Bronchial epithelial cell (primary cell): ENCODE measurements at regions not wholly inside any gene's neighbourhood (a gene's known extent, or its start where the extent isn't known, plus 50 kb on each side); places are given as distances from the start of the nearest gene placed in this dataset.
A peak's percentile ranks its signal among the peaks of the same experiment; 100 is the strongest.

Source experiments
- DNase-seq: peaks from one replicate; pipeline ENCODE4 v3.0.0-alpha.2; 2010; ENCODE audit warnings: low read depth
- FAIRE-seq: peaks from 2 replicates; lab custom pipeline; 2011; peaks lifted over from hg19 to GRCh38; lab: Jason Lieb, UNC
- H3K27me3 ChIP-seq: 2 replicates; pipeline ENCODE4 v1.5.1; 2011; ENCODE audit warnings: low read length; ENCODE audit not compliant: control insufficient read depth, insufficient read depth
- H3K36me3 ChIP-seq: 2 replicates; pipeline ENCODE4 v1.5.1; 2011; ENCODE audit warnings: low read length; ENCODE audit not compliant: control insufficient read depth, insufficient read depth
- H3K4me3 ChIP-seq: 2 replicates; pipeline ENCODE4 v1.5.1; 2011; ENCODE audit warnings: mild to moderate bottlenecking, low read depth, low read length, control low read depth
- CTCF ChIP-seq: IDR thresholded peaks from 2 replicates; pipeline ENCODE4 v1.5.1; 2011; ENCODE audit warnings: mild to moderate bottlenecking, moderate library complexity, low read length, control low read depth, inconsistent platforms; ENCODE audit not compliant: insufficient read depth, severe bottlenecking

DNA sequence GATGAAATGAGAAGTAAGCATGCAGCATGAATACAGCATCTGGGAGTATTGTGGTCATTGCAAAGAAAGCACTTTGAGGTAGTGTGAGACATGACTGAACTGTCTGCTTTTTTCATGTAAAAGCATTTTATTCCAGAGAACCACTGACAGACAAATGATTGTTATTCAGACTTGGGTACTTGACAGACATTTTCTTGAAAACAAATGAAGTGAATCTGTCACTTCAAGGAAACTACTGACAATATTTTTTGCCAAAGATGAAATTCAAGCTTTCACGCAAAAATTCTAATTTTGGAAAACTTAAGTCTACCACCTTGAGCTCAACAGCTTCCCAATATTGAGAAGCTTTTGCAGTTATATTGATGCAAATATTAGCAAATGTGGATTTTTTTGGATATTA, 255.7 kb downstream of the ARL6IP6 start:
- DNase-seq (no peak), FAIRE-seq (no peak)
- Histone ChIP-seq H3K4me3 (no peak overlapping the region), H3K36me3 (no peaks in the 10 kb centered on the region), H3K27me3 (no peaks in the 10 kb centered on the region)
- no peak for TF ChIP-seq CTCF

DNA sequence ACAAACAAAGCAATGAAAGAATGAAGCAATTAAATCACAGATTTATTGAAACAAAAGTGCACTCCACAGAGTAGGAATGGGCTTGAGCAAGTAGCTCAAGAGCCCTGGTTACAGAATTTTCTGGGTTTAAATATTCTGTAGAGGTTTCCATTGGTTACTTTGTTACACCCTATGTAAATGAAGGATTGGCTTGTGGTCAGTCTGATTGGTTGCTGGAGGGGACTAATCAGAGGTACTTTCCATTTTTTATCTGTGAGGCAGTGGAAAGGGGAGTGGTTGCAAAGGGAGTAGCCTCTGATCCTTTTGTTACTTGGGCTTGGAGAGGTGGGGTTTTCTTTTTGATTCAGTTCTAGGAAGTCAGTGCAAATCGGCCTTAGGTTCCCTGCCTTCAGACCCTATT, 253.3 kb downstream of the ARL6IP6 start:
- DNase-seq (no peak), FAIRE-seq (no peak)
- no peaks in the 10 kb centered on the region for H3K36me3 ChIP-seq

GRCh38 chr2:152962446-152962845, 244.0 kb downstream of the ARL6IP6 start:
- FAIRE-seq (peak; percentile 93), DNase-seq (peak; percentile 73)
- H3K27me3 ChIP-seq, result no peaks in the 10 kb centered on the region
- H3K4me3 ChIP-seq, result no peak overlapping the region
- no peak for TF ChIP-seq CTCF
- H3K36me3 ChIP-seq, result no peaks in the 10 kb centered on the region

More for the DNA sequence above, 253.3 kb downstream of the ARL6IP6 start:
- Histone ChIP-seq H3K4me3 (no peak overlapping the region), H3K27me3 (no peaks in the 10 kb centered on the region)
- TF ChIP-seq CTCF, result no peak

DNA sequence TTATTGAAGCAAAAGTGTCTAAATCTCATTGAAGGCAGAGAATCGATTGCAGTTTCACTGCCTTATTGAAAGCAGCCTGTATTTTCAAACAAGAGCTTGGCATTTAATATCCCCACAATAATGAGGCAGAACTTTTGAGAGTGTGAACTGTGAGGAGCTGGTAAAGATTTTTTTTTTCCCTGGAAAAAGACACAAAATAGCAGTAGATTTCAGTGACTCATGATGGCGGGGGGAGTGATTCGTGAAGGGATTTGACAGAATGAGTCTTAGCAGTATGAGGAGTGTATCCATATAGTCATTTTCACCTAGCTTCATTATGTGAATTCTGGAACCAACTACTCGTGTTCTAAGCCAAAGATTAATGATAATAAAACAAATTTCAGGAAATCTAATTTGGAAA, 242.9 kb downstream of the ARL6IP6 start:
- TF ChIP-seq CTCF, result no peak
- Histone ChIP-seq H3K4me3 (no peak overlapping the region), H3K36me3 (no peaks in the 10 kb centered on the region), H3K27me3 (no peaks in the 10 kb centered on the region)
- no peak for FAIRE-seq
- peak; percentile 13 for DNase-seq

DNA sequence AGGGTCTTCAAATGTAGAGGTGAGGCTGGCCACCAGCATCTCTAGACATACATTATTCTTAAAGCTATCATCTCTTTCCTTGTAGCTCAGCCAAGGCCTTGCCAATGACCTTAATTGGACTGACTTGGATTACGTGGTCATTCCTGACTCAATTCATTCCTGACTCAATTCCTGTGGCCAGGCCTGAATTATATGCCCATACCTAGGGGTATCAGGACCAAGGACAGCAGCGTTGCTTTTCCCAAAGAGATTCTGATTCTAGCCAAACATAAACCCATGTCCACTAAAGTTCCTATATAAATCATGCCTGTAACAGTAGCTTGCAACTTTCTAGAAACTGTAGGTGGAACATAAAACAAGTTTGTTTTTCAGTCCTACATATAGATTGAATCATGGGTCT, 231.7 kb downstream of the ARL6IP6 start:
- peak; percentile 39 for DNase-seq
- Histone ChIP-seq H3K36me3 (no peaks in the 10 kb centered on the region), H3K4me3 (no peak overlapping the region), H3K27me3 (no peaks in the 10 kb centered on the region)
- TF ChIP-seq CTCF, result no peak
- no peak for FAIRE-seq

DNA sequence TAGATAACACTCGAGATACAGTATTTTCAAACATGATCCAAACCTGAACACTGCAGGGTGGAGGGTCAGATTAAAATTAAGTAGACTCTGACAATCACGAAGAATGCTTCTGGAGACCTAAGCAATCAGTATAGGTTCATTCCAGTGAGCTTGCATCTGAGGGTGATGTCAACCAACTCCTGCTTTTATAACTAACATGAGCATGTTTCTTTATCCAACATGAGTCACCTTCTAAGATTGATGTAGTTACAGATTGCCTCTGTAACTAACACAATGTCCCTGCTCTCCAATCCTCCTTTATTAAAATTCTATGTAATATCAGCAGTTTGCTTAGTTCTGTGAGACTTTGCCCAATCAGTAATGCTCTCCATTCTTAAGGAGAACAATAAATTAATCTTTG, 225.7 kb downstream of the ARL6IP6 start:
- FAIRE-seq (no peak), DNase-seq (no peak)
- Histone ChIP-seq H3K27me3 (no peaks in the 10 kb centered on the region), H3K36me3 (no peaks in the 10 kb centered on the region), H3K4me3 (no peak overlapping the region)
- no peak for TF ChIP-seq CTCF
